HEK293 (cell line): ENCODE measurements at regions not wholly inside any gene's neighbourhood (a gene's known extent, or its start where the extent isn't known, plus 50 kb on each side); places are given as distances from the start of the nearest gene placed in this dataset.

Experiments
- CTCF ChIA-PET: fragments of 350-600 bp; formaldehyde crosslinking; extraction: SDS; loops from one replicate; lab custom pipeline; 2021; ENCODE audit warnings: antibody characterized with exemption; lab: Yijun Ruan, JAX
- POLR2A ChIA-PET: fragments of 300-600 bp; formaldehyde crosslinking; extraction: SDS; loops from one replicate; lab custom pipeline; 2020; ENCODE audit warnings: antibody characterized with exemption, inconsistent platforms; lab: Yijun Ruan, JAX
- H3K27ac ChIP-seq: fragments of 200-500 bp; sonication (Bioruptor generic); 2 replicates; pipeline ENCODE4 v1.5.1; 2014; ENCODE audit warnings: low read depth, low read length, control low read depth, inconsistent platforms; ENCODE audit errors: extremely low read depth
- H3K36me3 ChIP-seq, 2 experiments: fragments of 200-500 bp in 1 of 2; sonication (Bioruptor generic) in 1 of 2; 1 replicate in 1 of 2; 2 replicates in 1 of 2; pipeline ENCODE4 v1.5.1; 2014 to 2017; ENCODE audit warnings: inconsistent platforms in 2 of 2, low read length in 2 of 2; ENCODE audit not compliant: control insufficient read depth in 2 of 2, insufficient read depth in 1 of 2
- H3K4me1 ChIP-seq: fragments of 200-500 bp; sonication (Bioruptor generic); 2 replicates; pipeline ENCODE4 v1.5.1; 2014; ENCODE audit warnings: mild to moderate bottlenecking, low read length, inconsistent platforms; ENCODE audit not compliant: control insufficient read depth, insufficient read depth
- H3K4me3 ChIP-seq: 2 replicates; pipeline ENCODE4 v1.5.1; 2011; ENCODE audit warnings: low read depth, mild to moderate bottlenecking, control low read depth, low read length, moderate library complexity
- H3K9me3 ChIP-seq: fragments of 200-500 bp; sonication (Bioruptor generic); 2 replicates; pipeline ENCODE4 v1.5.1; 2014; ENCODE audit warnings: low read depth, low read length, inconsistent platforms; ENCODE audit not compliant: control insufficient read depth, insufficient read depth
- GLI4 ChIP-seq: fragments of 450-650 bp; formaldehyde crosslinking; IDR thresholded peaks from 2 replicates; pipeline ENCODE4 v1.5.1; 2016; ENCODE audit warnings: missing biosample characterization, missing genetic modification characterization
- REPIN1 ChIP-seq: fragments of 450-650 bp; formaldehyde crosslinking; IDR thresholded peaks from 2 replicates; pipeline ENCODE4 v1.5.1; 2017; ENCODE audit warnings: missing biosample characterization, missing genetic modification characterization, low read depth
- SCRT1 ChIP-seq: fragments of 450-650 bp; formaldehyde crosslinking; IDR thresholded peaks from 2 replicates; pipeline ENCODE4 v1.5.1; 2016; ENCODE audit warnings: missing biosample characterization, missing genetic modification characterization, borderline replicate concordance
- SP3 ChIP-seq: fragments of 450-650 bp; formaldehyde crosslinking; IDR thresholded peaks from 2 replicates; pipeline ENCODE4 v1.5.1; 2016; ENCODE audit warnings: missing biosample characterization, missing genetic modification characterization
- WT1 ChIP-seq: fragments of 450-650 bp; formaldehyde crosslinking; IDR thresholded peaks from 2 replicates; pipeline ENCODE4 v1.5.1; 2016; ENCODE audit warnings: missing biosample characterization, missing genetic modification characterization
- ZBTB1 ChIP-seq: fragments of 450-650 bp; formaldehyde crosslinking; IDR thresholded peaks from 2 replicates; pipeline ENCODE4 v1.5.1; 2016; ENCODE audit warnings: missing biosample characterization, missing genetic modification characterization
- ZFHX2 ChIP-seq: fragments of 450-650 bp; formaldehyde crosslinking; conservative IDR thresholded peaks from 2 replicates; pipeline ENCODE4 v1.5.1; 2016; ENCODE audit warnings: missing biosample characterization, missing genetic modification characterization
- ZNF138 ChIP-seq: fragments of 450-650 bp; formaldehyde crosslinking; IDR thresholded peaks from 2 replicates; pipeline ENCODE4 v1.5.1; 2016; ENCODE audit warnings: missing biosample characterization, missing genetic modification characterization, borderline replicate concordance
- ZNF184 ChIP-seq: fragments of 450-650 bp; IDR thresholded peaks from 2 replicates; pipeline ENCODE4 v1.5.1; 2018; ENCODE audit warnings: missing biosample characterization, mild to moderate bottlenecking, missing genetic modification characterization
- ZNF221 ChIP-seq: fragments of 450-650 bp; formaldehyde crosslinking; IDR thresholded peaks from 2 replicates; pipeline ENCODE4 v1.5.1; 2017; ENCODE audit warnings: missing biosample characterization, missing genetic modification characterization, borderline replicate concordance
- ZNF23 ChIP-seq: fragments of 450-650 bp; formaldehyde crosslinking; IDR thresholded peaks from 2 replicates; pipeline ENCODE4 v1.5.1; 2016; ENCODE audit warnings: missing biosample characterization, missing genetic modification characterization, borderline replicate concordance
- ZNF280D ChIP-seq: fragments of 450-650 bp; formaldehyde crosslinking; IDR thresholded peaks from 2 replicates; pipeline ENCODE4 v1.5.1; 2016; ENCODE audit warnings: missing biosample characterization, missing genetic modification characterization
- ZNF292 ChIP-seq: fragments of 450-650 bp; formaldehyde crosslinking; IDR thresholded peaks from 2 replicates; pipeline ENCODE4 v1.5.1; 2016; ENCODE audit warnings: low read depth, missing biosample characterization, missing genetic modification characterization, borderline replicate concordance
- ZNF302 ChIP-seq: fragments of 450-650 bp; formaldehyde crosslinking; IDR thresholded peaks from 2 replicates; pipeline ENCODE4 v1.5.1; 2016; ENCODE audit warnings: missing biosample characterization, missing genetic modification characterization, low read depth
- ZNF335 ChIP-seq: fragments of 450-650 bp; formaldehyde crosslinking; conservative IDR thresholded peaks from 2 replicates; pipeline ENCODE4 v1.5.1; 2016; ENCODE audit warnings: missing biosample characterization, missing genetic modification characterization
- ZNF558 ChIP-seq: fragments of 450-650 bp; formaldehyde crosslinking; IDR thresholded peaks from 2 replicates; pipeline ENCODE4 v1.5.1; 2016; ENCODE audit warnings: missing biosample characterization, missing genetic modification characterization
- ZNF585B ChIP-seq: fragments of 450-650 bp; formaldehyde crosslinking; IDR thresholded peaks from 2 replicates; pipeline ENCODE4 v1.5.1; 2016; ENCODE audit warnings: missing biosample characterization, missing genetic modification characterization
- ZNF658 ChIP-seq: fragments of 450-650 bp; formaldehyde crosslinking; IDR thresholded peaks from 2 replicates; pipeline ENCODE4; 2016; ENCODE audit warnings: missing biosample characterization, missing genetic modification characterization
- ZNF785 ChIP-seq: fragments of 450-650 bp; formaldehyde crosslinking; IDR thresholded peaks from 2 replicates; pipeline ENCODE4 v1.5.1; 2016; ENCODE audit warnings: missing biosample characterization, missing genetic modification characterization
- TF ChIP-seq, protein P1 (sequence below): fragments of 450-650 bp; formaldehyde crosslinking; IDR thresholded peaks from 2 replicates; pipeline ENCODE4 v1.5.1; 2016; ENCODE audit warnings: missing biosample characterization, missing genetic modification characterization
- TF ChIP-seq, protein P2 (sequence below): fragments of 450-650 bp; formaldehyde crosslinking; IDR thresholded peaks from 2 replicates; pipeline ENCODE4 v1.5.1; 2016; ENCODE audit warnings: missing biosample characterization, missing genetic modification characterization, low read depth

DNA sequence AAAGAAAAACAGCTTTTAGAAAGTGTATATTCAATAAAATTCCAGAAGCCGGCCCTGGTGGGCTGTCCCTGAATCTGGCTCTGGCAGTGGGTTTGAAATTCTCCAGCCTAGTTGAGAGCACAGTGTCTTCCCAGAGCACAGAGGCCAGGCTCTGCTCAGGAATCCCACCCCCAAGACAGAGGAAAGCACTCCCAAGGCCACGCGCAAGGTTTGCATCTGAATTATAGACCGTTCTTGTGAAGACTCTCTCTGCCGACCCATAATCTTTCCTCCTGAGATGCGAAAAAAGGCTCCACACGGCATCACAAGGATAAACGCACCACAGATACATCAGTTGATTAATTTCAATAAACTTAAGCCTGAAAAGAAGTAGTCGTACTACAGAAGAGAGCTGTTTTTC, 342.2 kb downstream of the CMPK2 start (continued):
- no peak for TF ChIP-seq SCRT1

GRCh38 chr2:6524691-6525474, 340.8 kb downstream of the CMPK2 start:
- no peaks in the 10 kb centered on the region for H3K4me1 ChIP-seq
- ChIA-PET CTCF (interaction anchor here (0.8 kb wide), 1 partner anchor 817 kb away, joined by 3 read pairs; no protein-coding TSS in a partner anchor), POLR2A (no interaction called here)
- no peak overlapping the region for H3K27ac ChIP-seq
- H3K4me3 ChIP-seq = no peak overlapping the region
- no peaks in the 10 kb centered on the region for H3K36me3 ChIP-seq
- TF ChIP-seq ZNF23 (tag by site-specific recombination) = no peak
- TF ChIP-seq ZNF335 = no peak
- TF ChIP-seq SP3 (tag by site-specific recombination) = no peak
- no peak for TF ChIP-seq ZNF302 (tag by site-specific recombination)
- no peak for TF ChIP-seq ZFHX2 (tag by site-specific recombination)
- H3K9me3 ChIP-seq = no peaks in the 10 kb centered on the region

GRCh38 chr2:6525475-6525964, 340.2 kb downstream of the CMPK2 start:
- no peaks in the 10 kb centered on the region for H3K36me3 ChIP-seq
- no peak overlapping the region for H3K4me3 ChIP-seq
- H3K27ac ChIP-seq = no peak overlapping the region
- POLR2A ChIA-PET = no interaction called here
- TF ChIP-seq WT1 = no peak
- TF ChIP-seq REPIN1 (tag by site-specific recombination) = no peak
- no peak for TF ChIP-seq ZNF558 (tag by site-specific recombination)
- TF ChIP-seq, protein P1, sequence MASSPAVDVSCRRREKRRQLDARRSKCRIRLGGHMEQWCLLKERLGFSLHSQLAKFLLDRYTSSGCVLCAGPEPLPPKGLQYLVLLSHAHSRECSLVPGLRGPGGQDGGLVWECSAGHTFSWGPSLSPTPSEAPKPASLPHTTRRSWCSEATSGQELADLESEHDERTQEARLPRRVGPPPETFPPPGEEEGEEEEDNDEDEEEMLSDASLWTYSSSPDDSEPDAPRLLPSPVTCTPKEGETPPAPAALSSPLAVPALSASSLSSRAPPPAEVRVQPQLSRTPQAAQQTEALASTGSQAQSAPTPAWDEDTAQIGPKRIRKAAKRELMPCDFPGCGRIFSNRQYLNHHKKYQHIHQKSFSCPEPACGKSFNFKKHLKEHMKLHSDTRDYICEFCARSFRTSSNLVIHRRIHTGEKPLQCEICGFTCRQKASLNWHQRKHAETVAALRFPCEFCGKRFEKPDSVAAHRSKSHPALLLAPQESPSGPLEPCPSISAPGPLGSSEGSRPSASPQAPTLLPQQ (tag by site-specific recombination) = no peak
- no peak for TF ChIP-seq GLI4 (tag by site-specific recombination)
- no peak for TF ChIP-seq ZNF585B
- TF ChIP-seq, protein P2, sequence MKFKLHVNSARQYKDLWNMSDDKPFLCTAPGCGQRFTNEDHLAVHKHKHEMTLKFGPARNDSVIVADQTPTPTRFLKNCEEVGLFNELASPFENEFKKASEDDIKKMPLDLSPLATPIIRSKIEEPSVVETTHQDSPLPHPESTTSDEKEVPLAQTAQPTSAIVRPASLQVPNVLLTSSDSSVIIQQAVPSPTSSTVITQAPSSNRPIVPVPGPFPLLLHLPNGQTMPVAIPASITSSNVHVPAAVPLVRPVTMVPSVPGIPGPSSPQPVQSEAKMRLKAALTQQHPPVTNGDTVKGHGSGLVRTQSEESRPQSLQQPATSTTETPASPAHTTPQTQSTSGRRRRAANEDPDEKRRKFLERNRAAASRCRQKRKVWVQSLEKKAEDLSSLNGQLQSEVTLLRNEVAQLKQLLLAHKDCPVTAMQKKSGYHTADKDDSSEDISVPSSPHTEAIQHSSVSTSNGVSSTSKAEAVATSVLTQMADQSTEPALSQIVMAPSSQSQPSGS = no peak
- TF ChIP-seq SCRT1 = no peak
- TF ChIP-seq ZNF785 (tag by site-specific recombination) = no peak
- no peak for TF ChIP-seq ZNF138 (tag by site-specific recombination)
- TF ChIP-seq ZNF292 (tag by site-specific recombination) = no peak
- no peak for TF ChIP-seq ZNF335
- TF ChIP-seq ZBTB1 (tag by site-specific recombination) = no peak
- no peak for TF ChIP-seq ZNF658 (tag by site-specific recombination)
- no peak for TF ChIP-seq ZNF184 (tag by site-specific recombination)
- TF ChIP-seq ZNF280D (tag by site-specific recombination) = no peak
- TF ChIP-seq ZNF221 (tag by site-specific recombination) = no peak
- TF ChIP-seq, all 188 proteins: peak for 0
- H3K9me3 ChIP-seq = no peaks in the 10 kb centered on the region
- CTCF ChIA-PET = interaction anchor here (0.6 to 0.7 kb wide), 3 partner anchors 172 to 226 kb away, joined by 3 to 4 read pairs (median 4); no protein-coding TSS in a partner anchor
- no peaks in the 10 kb centered on the region for H3K4me1 ChIP-seq
